AG10803 (cell line): ENCODE measurements at regions not wholly inside any gene's neighbourhood (a gene's known extent, or its start where the extent isn't known, plus 50 kb on each side); places are given as distances from the start of the nearest gene placed in this dataset.
"Not testable (repeated sequence)": the region's sequence is repeated elsewhere in the genome, so short reads cannot be mapped to it uniquely, and the experiment has no call there.

ENCODE experiments used
- DNase-seq: peaks from one replicate; pipeline ENCODE4 v3.0.0; 2010; ENCODE audit warnings: low read depth
- H3K4me3 ChIP-seq: 2 replicates; pipeline ENCODE4 v1.5.1; 2011; ENCODE audit warnings: mild to moderate bottlenecking, low read length, control low read depth
- TF ChIP-seq, protein P1 (sequence below): conservative IDR thresholded peaks from 2 replicates; pipeline ENCODE4 v1.5.1; 2011; ENCODE audit warnings: mild to moderate bottlenecking, low read length, control low read depth, inconsistent platforms

DNA sequence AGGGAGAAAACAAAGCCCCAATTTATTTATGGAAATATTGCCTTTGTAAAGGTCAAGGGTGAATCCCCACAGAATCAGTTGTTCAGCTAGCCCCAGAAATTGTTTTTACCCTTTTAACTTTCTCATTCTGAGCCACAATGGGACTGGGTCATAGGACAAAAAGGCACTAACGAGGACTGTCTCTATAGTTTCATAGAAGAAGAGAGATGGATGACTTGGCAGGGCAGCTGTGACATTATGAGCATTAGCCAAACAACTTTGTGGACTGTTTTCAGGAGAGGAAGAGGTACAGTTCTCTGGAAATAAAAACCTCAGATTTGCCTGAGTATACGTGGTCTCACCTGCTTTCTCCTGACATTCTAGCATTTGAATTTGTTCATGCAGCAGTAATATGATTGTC, 1155.8 kb upstream of the CHAC2 start:
- TF ChIP-seq, protein P1, sequence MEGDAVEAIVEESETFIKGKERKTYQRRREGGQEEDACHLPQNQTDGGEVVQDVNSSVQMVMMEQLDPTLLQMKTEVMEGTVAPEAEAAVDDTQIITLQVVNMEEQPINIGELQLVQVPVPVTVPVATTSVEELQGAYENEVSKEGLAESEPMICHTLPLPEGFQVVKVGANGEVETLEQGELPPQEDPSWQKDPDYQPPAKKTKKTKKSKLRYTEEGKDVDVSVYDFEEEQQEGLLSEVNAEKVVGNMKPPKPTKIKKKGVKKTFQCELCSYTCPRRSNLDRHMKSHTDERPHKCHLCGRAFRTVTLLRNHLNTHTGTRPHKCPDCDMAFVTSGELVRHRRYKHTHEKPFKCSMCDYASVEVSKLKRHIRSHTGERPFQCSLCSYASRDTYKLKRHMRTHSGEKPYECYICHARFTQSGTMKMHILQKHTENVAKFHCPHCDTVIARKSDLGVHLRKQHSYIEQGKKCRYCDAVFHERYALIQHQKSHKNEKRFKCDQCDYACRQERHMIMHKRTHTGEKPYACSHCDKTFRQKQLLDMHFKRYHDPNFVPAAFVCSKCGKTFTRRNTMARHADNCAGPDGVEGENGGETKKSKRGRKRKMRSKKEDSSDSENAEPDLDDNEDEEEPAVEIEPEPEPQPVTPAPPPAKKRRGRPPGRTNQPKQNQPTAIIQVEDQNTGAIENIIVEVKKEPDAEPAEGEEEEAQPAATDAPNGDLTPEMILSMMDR, result no peak
- DNase-seq, result no peak
- no peak overlapping the region for H3K4me3 ChIP-seq

DNA sequence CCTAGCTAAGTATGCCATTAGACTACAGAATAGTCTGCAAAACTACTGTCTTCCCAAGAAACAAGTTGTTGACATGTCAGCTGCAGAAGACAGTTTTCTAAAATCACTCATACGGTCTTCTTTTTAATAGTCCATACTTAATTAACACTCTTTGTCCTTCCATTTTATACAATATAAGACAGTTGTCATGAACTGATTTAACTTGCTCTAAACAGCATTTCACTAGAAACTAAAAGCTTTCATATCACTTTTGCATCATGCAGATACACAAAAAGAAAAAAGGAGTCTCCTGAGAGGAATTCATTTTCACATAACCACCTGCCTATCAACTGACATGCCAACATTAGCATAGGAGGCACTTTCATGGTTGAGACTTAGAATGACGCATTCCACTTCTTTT, 1159.6 kb upstream of the CHAC2 start:
- no peak overlapping the region for H3K4me3 ChIP-seq
- TF ChIP-seq, protein P1, result no peak
- no peak for DNase-seq

DNA sequence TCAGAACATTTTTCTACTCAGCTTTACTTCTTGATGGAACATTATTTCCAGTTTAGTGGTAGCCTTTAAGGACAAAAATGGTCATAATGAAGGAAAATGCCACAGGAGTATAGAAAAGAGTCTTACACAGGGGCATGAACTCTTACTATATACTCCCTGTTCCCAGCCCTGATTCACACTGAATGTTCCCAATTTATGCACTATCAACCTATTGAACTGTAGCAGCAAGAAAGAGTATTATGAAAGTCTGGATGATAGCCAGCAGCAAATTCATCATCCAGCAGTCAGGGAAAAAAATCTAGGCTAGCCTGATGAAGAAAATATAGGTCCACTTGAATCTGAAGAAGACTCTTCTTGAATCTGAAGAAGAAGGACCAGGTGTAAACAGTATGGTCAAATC, 1170.3 kb upstream of the CHAC2 start:
- no peak overlapping the region for H3K4me3 ChIP-seq
- TF ChIP-seq, protein P1, result no peak
- DNase-seq, result no peak

DNA sequence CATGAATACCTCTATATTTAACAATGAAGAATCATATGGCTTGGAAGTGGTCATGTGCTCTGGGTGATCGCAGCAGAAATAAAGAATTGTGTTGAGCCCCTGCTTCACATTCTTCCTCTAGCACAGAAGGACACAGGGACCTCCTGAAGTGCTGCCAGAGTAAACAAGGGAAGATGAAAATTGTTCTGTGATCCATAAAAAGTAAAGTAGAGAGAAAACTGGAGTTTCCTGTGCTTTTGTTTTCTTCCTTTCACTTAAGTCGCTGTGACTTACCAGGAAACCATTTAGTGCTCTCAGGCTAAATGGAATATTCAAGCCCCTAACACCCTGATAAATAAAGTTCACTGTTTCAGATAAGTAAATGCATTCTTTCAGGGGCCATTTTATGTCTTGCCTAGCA, 1173.6 kb upstream of the CHAC2 start:
- no peak overlapping the region for H3K4me3 ChIP-seq
- DNase-seq, result no peak
- TF ChIP-seq, protein P1, result no peak

DNA sequence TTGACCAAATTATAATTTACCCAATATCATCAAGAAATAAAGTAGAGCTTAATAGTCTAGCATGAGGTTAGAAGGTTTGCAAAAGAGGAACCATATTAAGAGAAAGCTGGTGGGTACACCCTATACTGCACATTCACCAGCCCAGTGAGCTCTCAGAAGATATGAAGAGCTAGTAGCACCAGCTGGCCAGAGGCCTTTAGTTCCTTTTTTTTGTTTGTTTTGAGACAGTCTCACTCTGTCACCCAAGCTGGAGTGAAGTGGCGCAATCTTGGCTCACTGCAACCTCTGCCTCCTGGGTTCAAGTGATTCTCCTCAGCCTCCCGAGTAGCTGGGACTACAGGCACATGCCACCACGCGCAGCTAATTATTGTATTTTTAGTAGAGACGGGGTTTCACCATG, 1183.5 kb upstream of the CHAC2 start:
- not testable (repeated sequence) for H3K4me3 ChIP-seq, DNase-seq

DNA sequence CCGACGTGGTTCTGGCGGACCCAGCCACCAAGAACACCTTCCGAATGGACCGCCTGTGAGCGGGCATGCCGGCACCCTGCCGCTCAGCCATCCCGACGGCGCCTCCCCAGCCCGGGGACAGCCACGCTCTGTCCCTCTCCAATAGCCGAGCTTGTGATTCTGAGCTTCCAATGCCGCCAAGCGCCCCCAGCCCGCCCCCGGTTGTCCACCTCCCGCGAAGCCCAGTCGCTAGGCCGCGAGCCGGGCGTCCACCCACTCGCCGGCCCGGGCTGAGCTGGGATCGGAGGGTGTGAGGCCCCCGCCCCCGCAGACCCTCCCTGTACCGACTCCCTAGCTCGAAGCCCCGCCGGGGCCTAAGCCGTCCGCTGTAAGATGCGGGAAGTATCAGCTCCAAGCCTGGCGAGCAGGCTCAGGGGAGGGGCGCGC, 1195.1 kb upstream of the CHAC2 start:
- TF ChIP-seq, protein P1, result no peak
- no peak overlapping the region for H3K4me3 ChIP-seq
- DNase-seq, result no peak

DNA sequence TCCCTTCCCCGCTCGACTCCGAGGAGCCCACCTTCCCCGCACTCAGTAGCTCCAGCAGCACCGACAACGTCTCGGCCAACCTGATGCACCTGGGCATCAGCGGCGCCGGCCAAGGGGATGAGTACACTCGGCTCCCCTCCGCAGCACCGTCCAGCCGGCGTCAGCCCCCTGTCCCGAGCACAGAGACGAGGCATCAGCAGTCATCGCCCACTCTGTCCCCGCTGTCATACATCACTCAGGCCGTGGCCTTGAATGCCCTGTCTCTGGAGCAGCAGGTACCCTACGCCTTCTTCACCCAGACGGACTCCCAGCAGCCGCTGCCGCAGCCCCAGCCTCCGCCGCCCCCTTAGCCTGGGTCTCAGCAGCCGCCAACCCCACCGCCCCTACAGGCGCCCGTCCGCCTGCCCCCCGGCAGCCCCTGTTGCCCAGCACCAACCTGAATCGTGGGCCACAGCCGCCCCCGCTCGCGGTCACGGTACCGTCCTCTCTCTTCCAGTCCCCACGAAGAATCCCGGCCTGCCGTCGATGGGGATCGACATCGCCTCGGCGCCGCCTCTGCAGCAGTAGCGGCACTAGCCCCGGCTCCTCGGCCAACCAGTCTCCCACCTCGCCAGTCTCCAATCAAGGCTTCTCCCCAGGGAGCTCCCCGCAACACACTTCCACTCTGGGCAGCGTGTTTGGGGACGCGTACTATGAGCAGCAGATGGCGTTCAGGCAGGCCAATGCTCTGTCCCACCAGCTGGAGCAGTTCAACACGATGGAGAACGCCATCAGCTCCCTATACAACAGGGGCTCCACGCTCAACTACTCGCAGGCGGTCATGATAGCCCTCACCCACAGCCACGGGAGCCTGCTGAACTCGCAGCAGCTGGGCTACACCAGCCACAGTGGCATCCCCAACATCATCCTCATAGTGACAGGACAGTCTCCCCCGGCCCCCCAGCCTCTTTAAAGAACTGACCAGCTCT, 1195.9 kb upstream of the CHAC2 start:
- no peak overlapping the region for H3K4me3 ChIP-seq
- DNase-seq, result no peak
- TF ChIP-seq, protein P1, result no peak
